ENCODE measurements at regions not wholly inside any gene's neighbourhood (a gene's known extent, or its start where the extent isn't known, plus 50 kb on each side); places are given as distances from the start of the nearest gene placed in this dataset.

- intact Hi-C loops (cut with DNase I; ENCODE audit: low total_unique reads): no loop called here
- DNase-seq: no peak
- no peaks in the 10 kb centered on the region for H3K9me3 ChIP-seq
- no peak for TF ChIP-seq POLR2A (IDR thresholded peaks at IDR 0.05)
- TF ChIP-seq, protein P1, sequence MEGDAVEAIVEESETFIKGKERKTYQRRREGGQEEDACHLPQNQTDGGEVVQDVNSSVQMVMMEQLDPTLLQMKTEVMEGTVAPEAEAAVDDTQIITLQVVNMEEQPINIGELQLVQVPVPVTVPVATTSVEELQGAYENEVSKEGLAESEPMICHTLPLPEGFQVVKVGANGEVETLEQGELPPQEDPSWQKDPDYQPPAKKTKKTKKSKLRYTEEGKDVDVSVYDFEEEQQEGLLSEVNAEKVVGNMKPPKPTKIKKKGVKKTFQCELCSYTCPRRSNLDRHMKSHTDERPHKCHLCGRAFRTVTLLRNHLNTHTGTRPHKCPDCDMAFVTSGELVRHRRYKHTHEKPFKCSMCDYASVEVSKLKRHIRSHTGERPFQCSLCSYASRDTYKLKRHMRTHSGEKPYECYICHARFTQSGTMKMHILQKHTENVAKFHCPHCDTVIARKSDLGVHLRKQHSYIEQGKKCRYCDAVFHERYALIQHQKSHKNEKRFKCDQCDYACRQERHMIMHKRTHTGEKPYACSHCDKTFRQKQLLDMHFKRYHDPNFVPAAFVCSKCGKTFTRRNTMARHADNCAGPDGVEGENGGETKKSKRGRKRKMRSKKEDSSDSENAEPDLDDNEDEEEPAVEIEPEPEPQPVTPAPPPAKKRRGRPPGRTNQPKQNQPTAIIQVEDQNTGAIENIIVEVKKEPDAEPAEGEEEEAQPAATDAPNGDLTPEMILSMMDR (IDR thresholded peaks at IDR 0.05 in 4 of 5, conservative IDR thresholded peaks at IDR 0.05 in 1 of 5): no peak
- no peak overlapping the region for H3K27ac ChIP-seq
- ATAC-seq: no peak
- in situ Hi-C loops (cut with MboI; ENCODE audit: low sequenced_read_pairs in 4 of 4): no loop called here
- H3K4me1 ChIP-seq: no peaks in the 10 kb centered on the region
- H3K4me3 ChIP-seq: no peak overlapping the region
- H3K27me3 ChIP-seq: no peaks in the 10 kb centered on the region
- no peaks in the 10 kb centered on the region for H3K36me3 ChIP-seq
Measured at GRCh38 chr5:92002721-92003274, 619.7 kb upstream of the ARRDC3 start.

DNA sequence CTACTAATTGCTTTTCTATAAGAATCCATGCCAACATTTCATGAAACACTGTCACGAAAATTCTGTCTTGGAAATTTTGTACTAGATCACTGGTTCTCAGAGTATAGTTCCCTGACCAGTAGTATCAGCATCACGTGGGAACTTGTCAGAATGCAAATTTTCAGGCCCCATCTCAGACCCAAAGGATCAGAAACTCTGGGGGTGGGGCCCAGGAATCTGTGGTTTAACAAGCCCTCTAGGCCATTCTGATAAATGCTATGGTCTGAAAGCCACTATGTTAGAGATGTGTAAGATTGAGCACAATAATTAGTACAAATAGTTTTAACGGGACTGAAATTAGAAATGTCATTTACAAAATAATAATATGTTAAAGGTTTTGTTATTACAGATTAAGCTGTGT is 615.7 kb upstream of the ARRDC3 start:
- intact Hi-C loops (cut with DNase I; ENCODE audit: low total_unique reads): no loop called here
- TF ChIP-seq POLR2A (IDR thresholded peaks at IDR 0.05): no peak
- TF ChIP-seq, protein P1 (IDR thresholded peaks at IDR 0.05 in 4 of 5, conservative IDR thresholded peaks at IDR 0.05 in 1 of 5): no peak

GRCh38 chr5:91983869-91984268 is 600.8 kb upstream of the ARRDC3 start:
- no peak for DNase-seq
- H3K27ac ChIP-seq: no peak overlapping the region
- intact Hi-C loops (cut with DNase I; ENCODE audit: low total_unique reads): no loop called here
- no peak for ATAC-seq
- no peak overlapping the region for H3K4me3 ChIP-seq
- in situ Hi-C loops (cut with MboI; ENCODE audit: low sequenced_read_pairs in 4 of 4): no loop called here
- H3K9me3 ChIP-seq: no peaks in the 10 kb centered on the region
- no peak for TF ChIP-seq POLR2A (IDR thresholded peaks at IDR 0.05)
- TF ChIP-seq, protein P1 (IDR thresholded peaks at IDR 0.05 in 4 of 5, conservative IDR thresholded peaks at IDR 0.05 in 1 of 5): no peak
- no peaks in the 10 kb centered on the region for H3K27me3 ChIP-seq
- no peaks in the 10 kb centered on the region for H3K36me3 ChIP-seq
- H3K4me1 ChIP-seq: no peaks in the 10 kb centered on the region

More for the DNA sequence above, 615.7 kb upstream of the ARRDC3 start:
- H3K4me3 ChIP-seq: no peak overlapping the region
- DNase-seq (no peak), ATAC-seq (no peak)
- no peaks in the 10 kb centered on the region for H3K27me3 ChIP-seq
- H3K9me3 ChIP-seq: no peaks in the 10 kb centered on the region
- H3K4me1 ChIP-seq: no peaks in the 10 kb centered on the region
- no peaks in the 10 kb centered on the region for H3K36me3 ChIP-seq
- in situ Hi-C loops (cut with MboI; ENCODE audit: low sequenced_read_pairs in 4 of 4): no loop called here
- H3K27ac ChIP-seq: no peak overlapping the region

DNA sequence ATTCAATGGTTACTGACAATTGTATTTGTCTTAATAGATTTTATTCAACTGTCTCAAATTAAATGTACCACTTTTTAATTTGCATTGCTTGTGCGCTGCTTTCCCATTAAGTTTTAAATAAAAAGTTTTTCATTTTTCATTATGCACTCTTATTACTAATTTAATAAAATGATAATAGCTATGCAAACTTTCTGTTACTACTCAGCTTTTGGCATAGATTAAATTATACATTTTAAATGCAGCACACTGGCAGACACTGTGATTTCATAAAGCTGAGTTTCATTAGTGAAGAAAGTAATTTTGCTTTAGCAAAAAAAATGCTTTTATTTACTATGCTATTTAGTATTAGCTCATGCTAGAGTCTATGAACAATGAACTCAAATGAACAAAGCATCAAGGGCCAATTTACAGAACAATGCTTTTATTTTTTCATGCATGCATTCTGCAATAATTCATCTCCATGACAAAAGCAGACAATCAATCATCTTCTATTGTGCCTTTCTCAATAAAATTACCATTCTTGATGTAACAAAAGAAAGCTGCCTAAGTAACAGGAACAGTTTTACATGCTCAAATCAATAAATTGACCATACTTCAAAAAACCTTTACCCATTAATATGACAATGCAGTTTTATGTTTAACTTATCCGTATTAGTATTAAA is 595.2 kb upstream of the ARRDC3 start:
- ATAC-seq: no peak
- in situ Hi-C loops (cut with MboI; ENCODE audit: low sequenced_read_pairs in 4 of 4): no loop called here

More for the DNA sequence above, 595.2 kb upstream of the ARRDC3 start:
- Histone ChIP-seq H3K4me3 (no peak overlapping the region), H3K27ac (no peak overlapping the region), H3K27me3 (no peaks in the 10 kb centered on the region), H3K4me1 (no peaks in the 10 kb centered on the region), H3K36me3 (no peaks in the 10 kb centered on the region), H3K9me3 (no peaks in the 10 kb centered on the region)
- intact Hi-C loops (cut with DNase I; ENCODE audit: low total_unique reads): no loop called here
- DNase-seq: no peak
- TF ChIP-seq, protein P1 (IDR thresholded peaks at IDR 0.05 in 4 of 5, conservative IDR thresholded peaks at IDR 0.05 in 1 of 5): no peak
- no peak for TF ChIP-seq POLR2A (IDR thresholded peaks at IDR 0.05)
